ENCODE measurements at regions not wholly inside any gene's neighbourhood (a gene's known extent, or its start where the extent isn't known, plus 50 kb on each side); places are given as distances from the start of the nearest gene placed in this dataset.

DNA sequence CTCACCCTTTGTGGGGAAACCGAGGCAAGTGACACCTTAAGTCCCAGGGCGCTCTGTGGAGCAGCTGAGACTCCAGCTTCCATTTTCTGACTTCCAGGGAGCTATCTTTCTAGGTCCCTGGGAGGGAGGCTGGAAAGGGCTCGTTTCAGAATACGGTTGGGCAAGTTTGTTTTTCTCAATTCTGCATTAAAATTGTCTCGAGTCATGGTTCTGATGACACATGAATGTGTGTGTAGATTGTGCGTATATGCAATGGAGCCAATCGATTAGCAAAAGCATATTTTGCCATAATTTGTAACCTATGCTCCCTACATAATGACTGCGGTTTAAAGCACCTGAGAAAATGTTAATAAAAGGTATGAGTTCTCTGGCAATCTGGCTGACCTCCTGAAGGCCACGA, 77.3 kb downstream of the SIK1 start:
- TF ChIP-seq, protein P1, sequence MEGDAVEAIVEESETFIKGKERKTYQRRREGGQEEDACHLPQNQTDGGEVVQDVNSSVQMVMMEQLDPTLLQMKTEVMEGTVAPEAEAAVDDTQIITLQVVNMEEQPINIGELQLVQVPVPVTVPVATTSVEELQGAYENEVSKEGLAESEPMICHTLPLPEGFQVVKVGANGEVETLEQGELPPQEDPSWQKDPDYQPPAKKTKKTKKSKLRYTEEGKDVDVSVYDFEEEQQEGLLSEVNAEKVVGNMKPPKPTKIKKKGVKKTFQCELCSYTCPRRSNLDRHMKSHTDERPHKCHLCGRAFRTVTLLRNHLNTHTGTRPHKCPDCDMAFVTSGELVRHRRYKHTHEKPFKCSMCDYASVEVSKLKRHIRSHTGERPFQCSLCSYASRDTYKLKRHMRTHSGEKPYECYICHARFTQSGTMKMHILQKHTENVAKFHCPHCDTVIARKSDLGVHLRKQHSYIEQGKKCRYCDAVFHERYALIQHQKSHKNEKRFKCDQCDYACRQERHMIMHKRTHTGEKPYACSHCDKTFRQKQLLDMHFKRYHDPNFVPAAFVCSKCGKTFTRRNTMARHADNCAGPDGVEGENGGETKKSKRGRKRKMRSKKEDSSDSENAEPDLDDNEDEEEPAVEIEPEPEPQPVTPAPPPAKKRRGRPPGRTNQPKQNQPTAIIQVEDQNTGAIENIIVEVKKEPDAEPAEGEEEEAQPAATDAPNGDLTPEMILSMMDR (IDR thresholded peaks at IDR 0.05; ENCODE audit: insufficient read depth, low read length), result no peak
- TF ChIP-seq POLR2AphosphoS5 (IDR thresholded peaks at IDR 0.05; ENCODE audit: low read depth) (no peak), GABPA (IDR thresholded peaks at IDR 0.05; ENCODE audit: low read depth) (no peak)
- TF ChIP-seq, protein P2, sequence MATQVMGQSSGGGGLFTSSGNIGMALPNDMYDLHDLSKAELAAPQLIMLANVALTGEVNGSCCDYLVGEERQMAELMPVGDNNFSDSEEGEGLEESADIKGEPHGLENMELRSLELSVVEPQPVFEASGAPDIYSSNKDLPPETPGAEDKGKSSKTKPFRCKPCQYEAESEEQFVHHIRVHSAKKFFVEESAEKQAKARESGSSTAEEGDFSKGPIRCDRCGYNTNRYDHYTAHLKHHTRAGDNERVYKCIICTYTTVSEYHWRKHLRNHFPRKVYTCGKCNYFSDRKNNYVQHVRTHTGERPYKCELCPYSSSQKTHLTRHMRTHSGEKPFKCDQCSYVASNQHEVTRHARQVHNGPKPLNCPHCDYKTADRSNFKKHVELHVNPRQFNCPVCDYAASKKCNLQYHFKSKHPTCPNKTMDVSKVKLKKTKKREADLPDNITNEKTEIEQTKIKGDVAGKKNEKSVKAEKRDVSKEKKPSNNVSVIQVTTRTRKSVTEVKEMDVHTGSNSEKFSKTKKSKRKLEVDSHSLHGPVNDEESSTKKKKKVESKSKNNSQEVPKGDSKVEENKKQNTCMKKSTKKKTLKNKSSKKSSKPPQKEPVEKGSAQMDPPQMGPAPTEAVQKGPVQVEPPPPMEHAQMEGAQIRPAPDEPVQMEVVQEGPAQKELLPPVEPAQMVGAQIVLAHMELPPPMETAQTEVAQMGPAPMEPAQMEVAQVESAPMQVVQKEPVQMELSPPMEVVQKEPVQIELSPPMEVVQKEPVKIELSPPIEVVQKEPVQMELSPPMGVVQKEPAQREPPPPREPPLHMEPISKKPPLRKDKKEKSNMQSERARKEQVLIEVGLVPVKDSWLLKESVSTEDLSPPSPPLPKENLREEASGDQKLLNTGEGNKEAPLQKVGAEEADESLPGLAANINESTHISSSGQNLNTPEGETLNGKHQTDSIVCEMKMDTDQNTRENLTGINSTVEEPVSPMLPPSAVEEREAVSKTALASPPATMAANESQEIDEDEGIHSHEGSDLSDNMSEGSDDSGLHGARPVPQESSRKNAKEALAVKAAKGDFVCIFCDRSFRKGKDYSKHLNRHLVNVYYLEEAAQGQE (IDR thresholded peaks at IDR 0.05; ENCODE audit: insufficient replicate concordance, low read depth), result no peak
